ENCODE measurements at regions not wholly inside any gene's neighbourhood (a gene's known extent, or its start where the extent isn't known, plus 50 kb on each side); places are given as distances from the start of the nearest gene placed in this dataset.

DNA sequence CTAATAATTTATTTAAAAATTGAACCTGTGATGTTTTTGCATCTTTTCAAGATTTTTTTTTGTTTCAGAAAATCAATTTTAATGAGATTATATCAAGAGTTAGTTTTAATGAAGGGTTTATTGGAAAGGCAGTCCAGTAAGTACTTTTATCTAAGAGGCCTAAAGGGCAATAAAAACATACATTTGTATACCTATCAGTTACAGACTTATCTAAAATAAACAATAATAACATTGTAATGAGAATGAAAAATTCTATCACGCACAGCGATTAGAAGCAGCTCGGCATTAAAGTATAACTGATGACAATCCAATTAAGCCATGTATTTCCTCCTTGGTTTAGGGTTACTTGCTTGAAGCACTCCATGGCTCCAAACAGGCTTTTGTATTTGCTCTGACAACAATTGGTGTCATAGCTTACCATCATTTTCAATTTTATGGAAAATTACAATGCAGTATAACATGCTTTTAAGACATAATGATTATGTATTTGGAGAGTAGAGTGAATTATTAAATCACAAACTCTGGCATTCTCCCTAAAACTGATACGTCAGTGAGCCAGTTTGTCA is 629.4 kb downstream of the TSN start:
- Histone ChIP-seq H3K4me1 (ENCODE audit: control insufficient read depth, low read length) (no peaks in the 10 kb centered on the region), H3K27ac (ENCODE audit: low read depth, low read length) (no peak overlapping the region), H3K9me3 (ENCODE audit: control insufficient read depth, insufficient read depth, low read length) (no peaks in the 10 kb centered on the region; the same call in 1 of the 2 replicates), H3K4me3 (ENCODE audit: low read length) (no peak overlapping the region), H3K36me3 (ENCODE audit: control insufficient read depth, low read length) (no peaks in the 10 kb centered on the region), H3F3A (ENCODE audit: control insufficient read depth, insufficient read depth) (no peaks in the 10 kb centered on the region), H4K20me1 (ENCODE audit: control insufficient read depth, insufficient read depth, low read depth, low read length) (no peaks in the 10 kb centered on the region), H3K27me3 (ENCODE audit: control insufficient read depth, low read length) (no peaks in the 10 kb centered on the region), H3K9me2 (replicated peaks; ENCODE audit: control insufficient read depth, low read length) (no peaks in the 10 kb centered on the region), H3K4me2 (ENCODE audit: low read length) (no peak overlapping the region), H3K79me2 (ENCODE audit: control insufficient read depth, low read length) (no peaks in the 10 kb centered on the region)
- TF ChIP-seq EZH2phosphoT487 (IDR thresholded peaks at IDR 0.05; ENCODE audit: borderline replicate concordance, low read length), result no peak
- TF ChIP-seq, protein P1, sequence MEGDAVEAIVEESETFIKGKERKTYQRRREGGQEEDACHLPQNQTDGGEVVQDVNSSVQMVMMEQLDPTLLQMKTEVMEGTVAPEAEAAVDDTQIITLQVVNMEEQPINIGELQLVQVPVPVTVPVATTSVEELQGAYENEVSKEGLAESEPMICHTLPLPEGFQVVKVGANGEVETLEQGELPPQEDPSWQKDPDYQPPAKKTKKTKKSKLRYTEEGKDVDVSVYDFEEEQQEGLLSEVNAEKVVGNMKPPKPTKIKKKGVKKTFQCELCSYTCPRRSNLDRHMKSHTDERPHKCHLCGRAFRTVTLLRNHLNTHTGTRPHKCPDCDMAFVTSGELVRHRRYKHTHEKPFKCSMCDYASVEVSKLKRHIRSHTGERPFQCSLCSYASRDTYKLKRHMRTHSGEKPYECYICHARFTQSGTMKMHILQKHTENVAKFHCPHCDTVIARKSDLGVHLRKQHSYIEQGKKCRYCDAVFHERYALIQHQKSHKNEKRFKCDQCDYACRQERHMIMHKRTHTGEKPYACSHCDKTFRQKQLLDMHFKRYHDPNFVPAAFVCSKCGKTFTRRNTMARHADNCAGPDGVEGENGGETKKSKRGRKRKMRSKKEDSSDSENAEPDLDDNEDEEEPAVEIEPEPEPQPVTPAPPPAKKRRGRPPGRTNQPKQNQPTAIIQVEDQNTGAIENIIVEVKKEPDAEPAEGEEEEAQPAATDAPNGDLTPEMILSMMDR (IDR thresholded peaks at IDR 0.05; ENCODE audit: low read depth, low read length, poor library complexity, severe bottlenecking), result no peak

DNA sequence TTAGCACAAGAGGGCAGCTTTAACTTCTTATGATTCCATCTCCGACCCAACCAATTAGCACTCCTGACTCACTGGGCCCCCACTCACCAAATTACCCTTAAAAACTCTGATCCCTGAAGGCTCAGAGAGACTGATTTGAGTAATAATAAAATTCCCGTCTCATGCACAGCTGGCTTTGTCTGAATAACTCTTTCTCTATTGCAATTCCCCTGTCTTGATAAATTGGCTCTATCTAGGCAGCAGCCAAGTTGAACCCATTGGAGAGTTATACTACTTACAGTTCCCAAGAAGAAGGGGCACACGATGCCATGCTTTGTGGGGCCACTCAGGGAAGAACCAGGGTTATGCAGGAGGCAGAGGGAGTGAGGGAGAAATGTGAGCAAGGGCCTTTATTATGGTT is 632.8 kb downstream of the TSN start:
- Histone ChIP-seq H3K4me3 (ENCODE audit: low read length) (no peak overlapping the region), H3K9me3 (ENCODE audit: control insufficient read depth, insufficient read depth, low read length) (no peaks in the 10 kb centered on the region; the same call in 1 of the 2 replicates), H3K27me3 (ENCODE audit: control insufficient read depth, low read length) (no peaks in the 10 kb centered on the region), H3F3A (ENCODE audit: control insufficient read depth, insufficient read depth) (no peaks in the 10 kb centered on the region), H3K4me2 (ENCODE audit: low read length) (no peak overlapping the region), H3K9me2 (replicated peaks; ENCODE audit: control insufficient read depth, low read length) (no peaks in the 10 kb centered on the region), H3K36me3 (ENCODE audit: control insufficient read depth, low read length) (no peaks in the 10 kb centered on the region), H3K79me2 (ENCODE audit: control insufficient read depth, low read length) (no peaks in the 10 kb centered on the region), H3K4me1 (ENCODE audit: control insufficient read depth, low read length) (peaks cover 11% of the 10 kb centered on the region), H4K20me1 (ENCODE audit: control insufficient read depth, insufficient read depth, low read depth, low read length) (no peaks in the 10 kb centered on the region), H3K27ac (ENCODE audit: low read depth, low read length) (no peak overlapping the region)
- TF ChIP-seq, protein P1 (IDR thresholded peaks at IDR 0.05; ENCODE audit: low read depth, low read length, poor library complexity, severe bottlenecking), result no peak
- TF ChIP-seq EZH2phosphoT487 (IDR thresholded peaks at IDR 0.05; ENCODE audit: borderline replicate concordance, low read length), result no peak

DNA sequence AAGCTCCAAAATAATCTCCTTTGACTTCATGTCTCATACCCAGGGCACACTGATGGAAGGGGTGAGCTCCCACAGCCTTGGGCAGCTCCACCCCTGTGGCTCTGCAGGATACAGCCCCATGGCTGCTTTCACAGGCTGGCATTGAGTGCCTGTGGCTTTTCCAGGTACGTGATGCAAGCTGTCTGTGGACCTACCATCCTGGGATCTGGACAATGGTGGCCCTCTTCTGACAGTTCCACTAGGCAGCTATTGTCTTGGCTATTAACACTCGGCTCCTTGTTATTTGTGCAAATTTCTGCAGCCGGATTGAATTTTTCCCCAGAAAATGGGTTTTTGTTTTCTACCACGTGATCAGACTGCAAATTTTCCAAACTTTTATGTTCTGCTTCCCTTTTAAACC is 634.2 kb downstream of the TSN start:
- no peak overlapping the region for H3K27ac ChIP-seq (ENCODE audit: low read depth, low read length)

More for the DNA sequence above, 634.2 kb downstream of the TSN start:
- TF ChIP-seq, protein P1 (IDR thresholded peaks at IDR 0.05; ENCODE audit: low read depth, low read length, poor library complexity, severe bottlenecking), result no peak
- TF ChIP-seq EZH2phosphoT487 (IDR thresholded peaks at IDR 0.05; ENCODE audit: borderline replicate concordance, low read length), result no peak
- H3K4me1 ChIP-seq (ENCODE audit: control insufficient read depth, low read length), result peaks cover 11% of the 10 kb centered on the region
- H3K4me3 ChIP-seq (ENCODE audit: low read length), result no peak overlapping the region
- H3F3A ChIP-seq (ENCODE audit: control insufficient read depth, insufficient read depth), result no peaks in the 10 kb centered on the region
- no peak overlapping the region for H3K4me2 ChIP-seq (ENCODE audit: low read length)
- H3K27me3 ChIP-seq (ENCODE audit: control insufficient read depth, low read length), result no peaks in the 10 kb centered on the region
- no peaks in the 10 kb centered on the region for H3K36me3 ChIP-seq (ENCODE audit: control insufficient read depth, low read length)
- no peaks in the 10 kb centered on the region for H3K79me2 ChIP-seq (ENCODE audit: control insufficient read depth, low read length)
- no peaks in the 10 kb centered on the region; the same call in 1 of the 2 replicates for H3K9me3 ChIP-seq (ENCODE audit: control insufficient read depth, insufficient read depth, low read length)
- H3K9me2 ChIP-seq (replicated peaks; ENCODE audit: control insufficient read depth, low read length), result no peaks in the 10 kb centered on the region
- no peaks in the 10 kb centered on the region for H4K20me1 ChIP-seq (ENCODE audit: control insufficient read depth, insufficient read depth, low read depth, low read length)
